Sigmoid colon (tissue), 6 donors: ENCODE measurements at regions not wholly inside any gene's neighbourhood (a gene's known extent, or its start where the extent isn't known, plus 50 kb on each side); places are given as distances from the start of the nearest gene placed in this dataset.
"Not testable (repeated sequence)": the region's sequence is repeated elsewhere in the genome, so short reads cannot be mapped to it uniquely, and the experiment has no call there.

Experiments used
- DNase-seq: peaks from one replicate; pipeline ENCODE4 v3.0.0-alpha.2; 2019
- H3K27ac ChIP-seq, 4 donors: fragments of 200-600 bp; sonication (generic); one replicate each; pipeline ENCODE4 v1.5.1; 2016 to 2019; ENCODE audit warnings: mild to moderate bottlenecking in 1 of 4
- H3K27me3 ChIP-seq, 3 donors: fragments of 200-600 bp; sonication (generic); one replicate each; pipeline ENCODE4 v1.5.1; 2019; ENCODE audit warnings: mild to moderate bottlenecking in 1 of 3
- H3K36me3 ChIP-seq, 4 donors: fragments of 200-600 bp; sonication (generic); one replicate each; pipeline ENCODE4 v1.5.1; 2016 to 2019
- H3K4me1 ChIP-seq, 4 donors: fragments of 200-600 bp; sonication (generic); one replicate each; pipeline ENCODE4 v1.5.1; 2017 to 2019
- H3K4me3 ChIP-seq, 4 donors: fragments of 200-600 bp; sonication (generic); one replicate each; pipeline ENCODE4 v1.5.1; 2017 to 2019; ENCODE audit warnings: mild to moderate bottlenecking in 2 of 4, moderate library complexity in 1 of 4
- H3K9me3 ChIP-seq, 4 donors: fragments of 200-600 bp in 3 of 4; sonication (generic) in 3 of 4; one replicate each; pipeline versions ENCODE4 v1.5.1 to v1.6.1; 2013 to 2019
- EP300 ChIP-seq, 4 donors: sonication (generic); formaldehyde crosslinking; IDR thresholded peaks; one replicate each; pipeline ENCODE4 v1.6.1; 2017; ENCODE audit warnings: antibody characterized with exemption in 4 of 4
- WGBS, 2 donors: extraction: QIAGEN DNeasy Blood & Tissue Kit; methylation state at CpG; one replicate each; pipeline ENCODE4 v1.1.7; 2013; 5-methylcytosine and 5-hydroxymethylcytosine counted together
- intact Hi-C: fragments of 100-400 bp; cut with DNase I; formaldehyde crosslinking; loops from one replicate; pipeline ENCODE4 v1.15.1; 2023
- donor health status: healthy with polysubstance abuse.
- donor health status: healthy.

DNA sequence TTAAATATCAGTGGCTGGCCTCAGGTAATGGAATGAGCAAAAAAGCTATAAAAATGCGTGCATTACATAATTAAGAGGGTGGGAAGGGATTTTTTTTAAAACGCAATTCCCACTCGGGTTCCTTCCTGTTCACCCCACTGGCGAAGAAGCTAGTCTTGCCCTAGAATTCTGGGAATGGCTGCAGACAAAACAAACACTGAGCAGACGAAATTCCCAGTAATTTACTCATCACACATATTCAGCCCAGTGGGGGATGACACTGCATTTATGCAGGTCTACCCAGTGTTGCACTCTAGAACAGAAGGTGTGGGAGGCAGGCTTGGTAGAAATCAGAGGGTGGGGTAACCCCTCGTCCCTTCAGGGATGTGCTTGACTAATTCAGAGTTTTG, 2695.0 kb upstream of the DEFB115 start:
- Histone ChIP-seq H3K36me3 (peaks cover 0 to 19% (median 6%) of the 10 kb centered on the region in 4 donors), H3K27ac (no peak overlapping the region), H3K27me3 (no peaks in the 10 kb centered on the region), H3K4me1 (no peaks in the 10 kb centered on the region), H3K9me3 (peaks cover 0 to 4% (median 1%) of the 10 kb centered on the region in 4 donors), H3K4me3 (no peak overlapping the region)
- no peak for TF ChIP-seq EP300 (IDR thresholded peaks at IDR 0.05)
- 61 to 66% methylated on average over 6 of the region's 6 CpGs for WGBS, 2 donors
- no peak for DNase-seq
- intact Hi-C loops, result no loop called here

GRCh38 chr20:28562899-28563521, 2694.5 kb upstream of the DEFB115 start:
- DNase-seq, H3K27ac ChIP-seq, H3K4me3 ChIP-seq, H3K9me3 ChIP-seq, H3K27me3 ChIP-seq, H3K4me1 ChIP-seq, intact Hi-C loops: not testable (repeated sequence)
- 69% methylated on average over 6 of the region's 6 CpGs for WGBS, 2 donors
- peaks cover 0 to 19% (median 6%) of the 10 kb centered on the region in 4 donors for H3K36me3 ChIP-seq

DNA sequence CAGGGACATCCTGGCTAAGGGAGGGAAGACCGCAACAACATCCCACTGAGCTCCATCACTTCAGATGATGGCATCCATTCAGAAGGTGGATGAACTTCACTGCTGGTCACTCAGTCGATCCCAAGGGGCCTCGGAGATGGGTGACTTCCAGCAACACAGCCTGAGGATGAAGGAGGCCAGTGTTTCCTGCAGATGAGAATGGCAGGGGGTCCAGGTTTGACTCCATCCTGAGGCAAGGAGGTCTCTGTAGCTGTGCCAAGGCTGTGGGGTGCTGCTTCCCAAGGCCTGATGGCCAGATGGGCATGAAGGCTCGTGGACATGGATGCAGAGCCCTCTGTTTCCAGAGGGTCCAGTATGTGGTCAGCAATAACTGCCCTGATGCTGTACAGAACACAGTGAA, 2693.4 kb upstream of the DEFB115 start:
- H3K9me3 ChIP-seq, intact Hi-C loops, H3K4me3 ChIP-seq, H3K27ac ChIP-seq, H3K4me1 ChIP-seq, H3K27me3 ChIP-seq, DNase-seq: not testable (repeated sequence)
- H3K36me3 ChIP-seq, result peaks cover 0 to 19% (median 6%) of the 10 kb centered on the region in 4 donors
- 64 to 72% methylated on average over 4 of the region's 4 CpGs for WGBS, 2 donors

- H3K27ac ChIP-seq, H3K4me3 ChIP-seq, H3K27me3 ChIP-seq, DNase-seq, intact Hi-C loops, H3K4me1 ChIP-seq, H3K9me3 ChIP-seq: not testable (repeated sequence)
- WGBS, 2 donors, result 69% methylated on average over 12 of the region's 12 CpGs
- H3K36me3 ChIP-seq, result peaks cover 0 to 19% (median 6%) of the 10 kb centered on the region in 4 donors
Measured at GRCh38 chr20:28564688-28565463, 2692.6 kb upstream of the DEFB115 start.

DNA sequence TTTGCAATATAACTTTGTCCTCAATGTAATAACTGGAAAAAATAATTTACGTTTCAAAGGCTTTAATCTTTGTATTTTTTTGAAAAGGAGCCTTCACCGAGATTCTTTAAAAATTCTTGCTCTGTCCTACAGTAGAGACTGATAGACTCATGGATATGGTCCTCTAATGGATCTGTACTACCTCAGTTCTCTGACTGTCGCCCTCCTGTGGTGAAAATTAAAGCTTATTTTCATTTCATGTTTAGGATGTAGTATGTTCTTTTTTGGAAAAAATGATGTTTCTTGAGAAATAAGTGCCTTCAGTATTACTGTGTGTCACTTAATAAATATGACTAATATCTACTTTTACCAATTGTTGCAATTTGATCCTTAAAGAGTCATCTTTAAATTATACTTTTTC, 2681.5 kb upstream of the DEFB115 start:
- 63 to 69% methylated on average over 2 to 3 of the region's 3 CpGs for WGBS, 2 donors

GRCh38 chr20:28591680-28592079, 2665.8 kb upstream of the DEFB115 start:
- H3K36me3 ChIP-seq, DNase-seq, H3K4me1 ChIP-seq, H3K4me3 ChIP-seq, H3K27me3 ChIP-seq, H3K27ac ChIP-seq, H3K9me3 ChIP-seq, intact Hi-C loops: not testable (repeated sequence)
- WGBS, 2 donors, result 89 to 91% methylated on average over 3 of the region's 3 CpGs

More for the DNA sequence above, 2681.5 kb upstream of the DEFB115 start:
- DNase-seq, intact Hi-C loops, H3K27ac ChIP-seq, H3K27me3 ChIP-seq, H3K4me3 ChIP-seq, H3K4me1 ChIP-seq, H3K9me3 ChIP-seq: not testable (repeated sequence)
- peaks cover 0 to 14% (median 5%) of the 10 kb centered on the region in 4 donors for H3K36me3 ChIP-seq

DNA sequence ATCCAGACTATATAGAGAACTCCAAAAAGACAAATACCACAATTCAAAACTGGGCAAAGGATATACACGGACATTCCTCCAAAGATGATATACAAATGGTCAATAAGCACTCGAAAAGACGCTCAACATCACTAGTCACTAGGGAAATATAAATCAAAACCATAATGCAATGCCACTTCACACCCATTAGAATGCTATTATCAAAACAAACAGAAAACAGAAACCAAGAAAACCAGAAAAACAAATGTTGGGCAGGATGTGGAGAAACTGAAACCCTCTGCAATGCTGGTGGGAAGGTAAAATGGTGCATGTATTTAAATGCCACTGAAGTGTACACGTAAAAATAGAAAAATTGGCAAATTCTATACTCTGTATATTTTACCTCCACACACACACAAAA, 2664.1 kb upstream of the DEFB115 start:
- H3K4me1 ChIP-seq, H3K27me3 ChIP-seq, H3K36me3 ChIP-seq, H3K27ac ChIP-seq, H3K9me3 ChIP-seq, DNase-seq, H3K4me3 ChIP-seq, intact Hi-C loops: not testable (repeated sequence)
- 85 to 89% methylated on average over 4 of the region's 4 CpGs for WGBS, 2 donors

GRCh38 chr20:28594476-28594875, 2663.0 kb upstream of the DEFB115 start:
- H3K4me1 ChIP-seq, H3K4me3 ChIP-seq, H3K27ac ChIP-seq, DNase-seq, H3K36me3 ChIP-seq, H3K9me3 ChIP-seq, intact Hi-C loops, H3K27me3 ChIP-seq: not testable (repeated sequence)
- WGBS, 2 donors, result 88% methylated on average over 5 to 6 of the region's 7 CpGs

GRCh38 chr20:28602006-28602402, 2655.5 kb upstream of the DEFB115 start:
- H3K27me3 ChIP-seq, H3K36me3 ChIP-seq, H3K4me1 ChIP-seq, intact Hi-C loops, H3K9me3 ChIP-seq, DNase-seq: not testable (repeated sequence)
- WGBS, 2 donors, result 3 to 4% methylated on average over 7 of the region's 7 CpGs
- Histone ChIP-seq H3K27ac (peak overlapping the region; percentile 51 to 87 (median 82)), H3K4me3 (peak overlapping the region; percentile 49 to 74 (median 65))
